HEK293T (cell line): ENCODE measurements at regions not wholly inside any gene's neighbourhood (a gene's known extent, or its start where the extent isn't known, plus 50 kb on each side); places are given as distances from the start of the nearest gene placed in this dataset.

Experiments
- BHLHE40 ChIP-seq: fragments of 450-650 bp; IDR thresholded peaks from 2 replicates; pipeline ENCODE4 v1.6.1; 2016; ENCODE audit warnings: mild to moderate bottlenecking, moderate library complexity, borderline replicate concordance
- HDGF ChIP-seq: fragments of 450-650 bp; IDR thresholded peaks from 2 replicates; pipeline ENCODE4 v1.6.1; 2017; ENCODE audit warnings: antibody characterized with exemption, borderline replicate concordance
- LEF1 ChIP-seq: fragments of 450-650 bp; IDR thresholded peaks from 2 replicates; pipeline ENCODE4 v1.6.1; 2017; ENCODE audit warnings: mild to moderate bottlenecking, borderline replicate concordance
- SP1 ChIP-seq: fragments of 450-650 bp; IDR thresholded peaks from 2 replicates; pipeline ENCODE4 v1.6.1; 2017
- ZNF384 ChIP-seq: fragments of 450-650 bp; IDR thresholded peaks from 2 replicates; pipeline ENCODE4 v1.6.1; 2016

DNA sequence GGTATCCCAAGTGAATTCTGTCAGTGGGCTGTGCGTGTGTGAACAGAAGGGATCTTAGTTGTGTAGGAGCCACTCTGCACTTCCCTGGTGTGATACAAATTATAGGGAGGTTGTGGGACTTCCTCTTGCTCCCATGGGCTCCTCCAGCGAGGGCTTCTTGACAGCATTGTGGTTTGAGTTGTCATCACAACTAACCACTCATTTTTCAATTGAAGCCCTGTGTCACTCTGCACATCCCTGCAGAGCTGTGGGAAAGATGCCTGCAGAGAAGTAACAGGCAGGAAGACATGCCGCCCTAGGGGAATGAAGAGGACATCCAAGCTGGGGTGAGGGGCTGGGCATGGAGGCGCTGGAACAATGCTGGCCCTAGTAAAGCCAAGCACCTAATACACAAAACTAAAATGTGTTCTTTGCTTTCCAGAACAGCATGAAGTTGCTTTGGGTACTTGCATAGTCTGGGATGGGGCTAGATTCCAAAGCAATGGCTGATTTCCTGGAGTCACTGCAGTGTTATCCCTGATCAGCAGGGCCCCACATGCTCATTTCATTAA is 692.5 kb downstream of the TOX3 start:
- no peak for TF ChIP-seq BHLHE40
- no peak for TF ChIP-seq ZNF384
- TF ChIP-seq LEF1 = no peak
- TF ChIP-seq HDGF = no peak
- no peak for TF ChIP-seq SP1
